DOHH2 (cell line): ENCODE measurements at regions not wholly inside any gene's neighbourhood (a gene's known extent, or its start where the extent isn't known, plus 50 kb on each side); places are given as distances from the start of the nearest gene placed in this dataset.

ENCODE experiments used
- CTCF ChIP-seq: fragments of 200-600 bp; sonication (generic); IDR thresholded peaks from one replicate; pipeline ENCODE4 v1.5.1; 2014; ENCODE audit warnings: antibody characterized with exemption, mild to moderate bottlenecking, low read depth, low read length; ENCODE audit not compliant: poor library complexity, severe bottlenecking
- EZH2phosphoT487 ChIP-seq: fragments of 200-600 bp; sonication (generic); IDR thresholded peaks from 2 replicates; pipeline ENCODE4 v1.6.1; 2017; ENCODE audit warnings: borderline replicate concordance, mild to moderate bottlenecking, antibody characterized with exemption, low read length, moderate library complexity, mixed read lengths

GRCh38 chr5:35331956-35332950, 102.0 kb upstream of the PRLR start:
- TF ChIP-seq CTCF (no peak), EZH2phosphoT487 (no peak)
